ENCODE measurements at regions not wholly inside any gene's neighbourhood (a gene's known extent, or its start where the extent isn't known, plus 50 kb on each side); places are given as distances from the start of the nearest gene placed in this dataset.

GRCh38 chr17:77433385-77434135, 292.8 kb downstream of the SEC14L1 start:
- in situ Hi-C loops (cut with HindIII; ENCODE audit: low pct_unique_long_range_greater_than_20kb, low sequenced_read_pairs) = no loop called here
- no peak for DNase-seq (ENCODE audit: low read depth in 1 of 2, low spot score in 1 of 2)
- no peak for TF ChIP-seq JUND (IDR thresholded peaks at IDR 0.05; ENCODE audit: low read depth)

- no peak for DNase-seq (ENCODE audit: low read depth in 1 of 2, low spot score in 1 of 2)
- in situ Hi-C loops (cut with HindIII; ENCODE audit: low pct_unique_long_range_greater_than_20kb, low sequenced_read_pairs) = no loop called here
- no peak for TF ChIP-seq JUND (IDR thresholded peaks at IDR 0.05; ENCODE audit: low read depth)
Observed at GRCh38 chr17:77434136-77435114, 293.7 kb downstream of the SEC14L1 start.

- in situ Hi-C loops (cut with HindIII; ENCODE audit: low pct_unique_long_range_greater_than_20kb, low sequenced_read_pairs) = no loop called here
- no peak for TF ChIP-seq JUND (IDR thresholded peaks at IDR 0.05; ENCODE audit: low read depth)
- DNase-seq (ENCODE audit: low read depth in 1 of 2, low spot score in 1 of 2) = no peak
Observed at GRCh38 chr17:77435272-77436057, 294.7 kb downstream of the SEC14L1 start.

GRCh38 chr17:77436058-77436442, 295.3 kb downstream of the SEC14L1 start:
- in situ Hi-C loops (cut with HindIII; ENCODE audit: low pct_unique_long_range_greater_than_20kb, low sequenced_read_pairs) = no loop called here
- TF ChIP-seq JUND (IDR thresholded peaks at IDR 0.05; ENCODE audit: low read depth) = no peak
- no peak for DNase-seq (ENCODE audit: low read depth in 1 of 2, low spot score in 1 of 2)

GRCh38 chr17:77436481-77436880, 295.7 kb downstream of the SEC14L1 start:
- TF ChIP-seq JUND (IDR thresholded peaks at IDR 0.05; ENCODE audit: low read depth) = no peak
- DNase-seq (ENCODE audit: low read depth in 1 of 2, low spot score in 1 of 2) = no peak
- in situ Hi-C loops (cut with HindIII; ENCODE audit: low pct_unique_long_range_greater_than_20kb, low sequenced_read_pairs) = no loop called here

- in situ Hi-C loops (cut with HindIII; ENCODE audit: low pct_unique_long_range_greater_than_20kb, low sequenced_read_pairs) = no loop called here
Observed at GRCh38 chr17:77437017-77437416, 296.2 kb downstream of the SEC14L1 start.

GRCh38 chr17:77437747-77438146, 297.0 kb downstream of the SEC14L1 start:
- no peak for TF ChIP-seq JUND (IDR thresholded peaks at IDR 0.05; ENCODE audit: low read depth)
- DNase-seq (ENCODE audit: low read depth in 1 of 2, low spot score in 1 of 2) = no peak
- in situ Hi-C loops (cut with HindIII; ENCODE audit: low pct_unique_long_range_greater_than_20kb, low sequenced_read_pairs) = no loop called here

More at GRCh38 chr17:77437017-77437416, 296.2 kb downstream of the SEC14L1 start:
- DNase-seq (ENCODE audit: low read depth in 1 of 2, low spot score in 1 of 2) = no peak
- no peak for TF ChIP-seq JUND (IDR thresholded peaks at IDR 0.05; ENCODE audit: low read depth)

GRCh38 chr17:77438241-77439188, 297.7 kb downstream of the SEC14L1 start:
- in situ Hi-C loops (cut with HindIII; ENCODE audit: low pct_unique_long_range_greater_than_20kb, low sequenced_read_pairs) = no loop called here
- TF ChIP-seq JUND (IDR thresholded peaks at IDR 0.05; ENCODE audit: low read depth) = no peak
- no peak for DNase-seq (ENCODE audit: low read depth in 1 of 2, low spot score in 1 of 2)

GRCh38 chr17:77439189-77440018, 298.6 kb downstream of the SEC14L1 start:
- in situ Hi-C loops (cut with HindIII; ENCODE audit: low pct_unique_long_range_greater_than_20kb, low sequenced_read_pairs) = no loop called here
- no peak for TF ChIP-seq JUND (IDR thresholded peaks at IDR 0.05; ENCODE audit: low read depth)
- no peak for DNase-seq (ENCODE audit: low read depth in 1 of 2, low spot score in 1 of 2)

- DNase-seq (ENCODE audit: low read depth in 1 of 2, low spot score in 1 of 2) = no peak
- TF ChIP-seq JUND (IDR thresholded peaks at IDR 0.05; ENCODE audit: low read depth) = no peak
- in situ Hi-C loops (cut with HindIII; ENCODE audit: low pct_unique_long_range_greater_than_20kb, low sequenced_read_pairs) = no loop called here
Observed at GRCh38 chr17:77440560-77440981, 299.8 kb downstream of the SEC14L1 start.

Data from T47D (cell line).